ENCODE measurements at regions not wholly inside any gene's neighbourhood (a gene's known extent, or its start where the extent isn't known, plus 50 kb on each side); places are given as distances from the start of the nearest gene placed in this dataset.

- TF ChIP-seq EZH2 (IDR thresholded peaks at IDR 0.05; ENCODE audit: borderline replicate concordance), result no peak
- TF ChIP-seq, protein P1, sequence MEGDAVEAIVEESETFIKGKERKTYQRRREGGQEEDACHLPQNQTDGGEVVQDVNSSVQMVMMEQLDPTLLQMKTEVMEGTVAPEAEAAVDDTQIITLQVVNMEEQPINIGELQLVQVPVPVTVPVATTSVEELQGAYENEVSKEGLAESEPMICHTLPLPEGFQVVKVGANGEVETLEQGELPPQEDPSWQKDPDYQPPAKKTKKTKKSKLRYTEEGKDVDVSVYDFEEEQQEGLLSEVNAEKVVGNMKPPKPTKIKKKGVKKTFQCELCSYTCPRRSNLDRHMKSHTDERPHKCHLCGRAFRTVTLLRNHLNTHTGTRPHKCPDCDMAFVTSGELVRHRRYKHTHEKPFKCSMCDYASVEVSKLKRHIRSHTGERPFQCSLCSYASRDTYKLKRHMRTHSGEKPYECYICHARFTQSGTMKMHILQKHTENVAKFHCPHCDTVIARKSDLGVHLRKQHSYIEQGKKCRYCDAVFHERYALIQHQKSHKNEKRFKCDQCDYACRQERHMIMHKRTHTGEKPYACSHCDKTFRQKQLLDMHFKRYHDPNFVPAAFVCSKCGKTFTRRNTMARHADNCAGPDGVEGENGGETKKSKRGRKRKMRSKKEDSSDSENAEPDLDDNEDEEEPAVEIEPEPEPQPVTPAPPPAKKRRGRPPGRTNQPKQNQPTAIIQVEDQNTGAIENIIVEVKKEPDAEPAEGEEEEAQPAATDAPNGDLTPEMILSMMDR (IDR thresholded peaks at IDR 0.05; ENCODE audit: poor library complexity), result no peak
These were observed 52.5 kb upstream of the PPP2R5C start for GRCh38 chr14:101708853-101709532.

All from hepatocyte (in vitro differentiated cells).